Erythroblast (primary cell): ENCODE measurements at regions not wholly inside any gene's neighbourhood (a gene's known extent, or its start where the extent isn't known, plus 50 kb on each side); places are given as distances from the start of the nearest gene placed in this dataset.

Experiments used
- GATA1 ChIP-seq: IDR thresholded peaks from 2 replicates; pipeline ENCODE4 v1.6.1; 2011; ENCODE audit warnings: low read depth, mild to moderate bottlenecking, control low read depth, low read length, moderate library complexity
- POLR2A ChIP-seq: IDR thresholded peaks from 2 replicates; pipeline ENCODE4 v1.6.1; 2011; ENCODE audit warnings: mild to moderate bottlenecking, low read length

DNA sequence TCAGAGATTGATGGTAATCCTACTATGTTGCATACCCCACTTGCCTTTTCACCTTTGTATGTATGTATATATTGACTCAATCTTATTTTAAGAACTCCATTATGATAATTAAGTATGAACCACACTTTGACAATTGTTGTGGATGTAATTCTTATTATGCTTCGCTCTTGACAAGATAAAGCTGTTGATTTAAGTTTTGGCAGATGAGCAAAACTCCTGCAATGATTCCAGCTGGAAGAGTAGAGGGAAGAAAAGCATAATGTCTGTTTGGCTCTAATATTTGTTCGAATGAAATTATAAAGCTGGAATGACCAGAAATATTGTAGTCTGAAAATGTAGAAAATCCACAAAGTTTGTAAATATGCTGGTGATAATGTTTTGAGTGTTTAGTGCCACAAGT, 83.8 kb upstream of the AKR1E2 start:
- TF ChIP-seq POLR2A (no peak), GATA1 (no peak)
